ENCODE measurements at regions not wholly inside any gene's neighbourhood (a gene's known extent, or its start where the extent isn't known, plus 50 kb on each side); places are given as distances from the start of the nearest gene placed in this dataset.

DNA sequence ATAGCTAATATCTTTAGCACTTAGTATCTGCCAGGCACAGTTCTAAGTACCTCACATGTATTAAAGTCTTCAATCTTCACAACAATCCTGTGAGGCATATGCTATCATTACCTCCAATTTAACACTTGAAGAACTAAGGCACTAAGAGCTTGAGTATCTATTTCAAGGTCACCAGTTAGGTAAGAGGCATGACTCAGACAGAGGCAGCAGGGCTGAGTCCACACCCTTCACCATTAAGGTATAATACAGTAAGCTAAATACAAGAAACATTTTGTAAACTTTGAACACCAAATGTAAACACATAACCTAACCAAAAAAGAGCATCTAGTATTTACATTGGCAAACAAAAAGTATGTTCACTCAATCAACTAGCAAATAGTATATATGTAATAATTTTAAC is 1410.9 kb downstream of the PCDH18 start:
- no peaks in the 10 kb centered on the region for H3K27me3 ChIP-seq (ENCODE audit: control insufficient read depth, insufficient read depth, low read length)
- no peak overlapping the region for H3K27ac ChIP-seq (ENCODE audit: insufficient read depth, low read length, poor library complexity, severe bottlenecking)
- H3K4me1 Mint-ChIP-seq = no peaks in the 10 kb centered on the region
- ATAC-seq (ENCODE audit: low read depth in 2 of 2) (no peak), DNase-seq (no peak)
- no peak overlapping the region for H3K27ac Mint-ChIP-seq
- H3K4me1 ChIP-seq (ENCODE audit: control insufficient read depth, insufficient read depth, low read length, poor library complexity, severe bottlenecking) = no peaks in the 10 kb centered on the region
- H3K27me3 Mint-ChIP-seq = no peaks in the 10 kb centered on the region
- no peak overlapping the region for H3K4me3 ChIP-seq (ENCODE audit: low read depth, low read length)
- no peaks in the 10 kb centered on the region for H3K36me3 ChIP-seq (ENCODE audit: control insufficient read depth, insufficient read depth, low read length)
- peaks cover 0 to 2% of the 10 kb centered on the region in 2 experiments for H3K9me3 ChIP-seq (ENCODE audit: control insufficient read depth in 2 of 2, low read length in 2 of 2)
- peaks cover 0 to 18% (median 2%) of the 10 kb centered on the region in 7 donors for H3K9me3 Mint-ChIP-seq
- H3K4me3 Mint-ChIP-seq = no peak overlapping the region
- H3K36me3 Mint-ChIP-seq = no peaks in the 10 kb centered on the region

DNA sequence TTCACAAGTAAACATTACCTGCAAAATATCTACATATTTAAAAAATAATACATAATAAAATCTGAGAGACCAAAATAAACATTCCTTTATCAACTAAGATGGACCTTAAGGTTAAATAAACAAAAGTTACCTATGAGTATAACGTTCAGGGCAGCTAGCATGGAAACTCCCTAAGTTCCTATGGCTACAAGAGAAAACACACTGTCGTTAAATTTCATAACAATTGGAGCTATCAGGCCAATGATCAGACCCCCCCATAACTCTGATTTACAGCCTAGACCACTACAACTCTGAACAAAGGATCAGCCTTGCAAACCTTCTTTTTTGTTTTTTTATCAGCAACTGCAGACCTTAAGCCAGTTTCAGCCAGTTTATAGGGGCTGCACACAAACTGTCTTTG is 1418.4 kb downstream of the PCDH18 start:
- H3K36me3 Mint-ChIP-seq = no peaks in the 10 kb centered on the region
- H3K27ac Mint-ChIP-seq = no peak overlapping the region
- H3K27me3 ChIP-seq (ENCODE audit: control insufficient read depth, insufficient read depth, low read length) = no peaks in the 10 kb centered on the region
- no peaks in the 10 kb centered on the region for H3K36me3 ChIP-seq (ENCODE audit: control insufficient read depth, insufficient read depth, low read length)
- no peak overlapping the region for H3K4me3 Mint-ChIP-seq
- peaks cover 0 to 6% (median 3%) of the 10 kb centered on the region in 7 donors for H3K9me3 Mint-ChIP-seq
- no peak overlapping the region for H3K4me3 ChIP-seq (ENCODE audit: low read depth, low read length)
- no peak overlapping the region for H3K27ac ChIP-seq (ENCODE audit: insufficient read depth, low read length, poor library complexity, severe bottlenecking)
- no peaks in the 10 kb centered on the region for H3K27me3 Mint-ChIP-seq
- no peaks in the 10 kb centered on the region for H3K4me1 Mint-ChIP-seq
- ATAC-seq (ENCODE audit: low read depth in 2 of 2) (no peak), DNase-seq (no peak)
- no peaks in the 10 kb centered on the region for H3K4me1 ChIP-seq (ENCODE audit: control insufficient read depth, insufficient read depth, low read length, poor library complexity, severe bottlenecking)
- no peaks in the 10 kb centered on the region for H3K9me3 ChIP-seq (ENCODE audit: control insufficient read depth in 2 of 2, low read length in 2 of 2)

DNA sequence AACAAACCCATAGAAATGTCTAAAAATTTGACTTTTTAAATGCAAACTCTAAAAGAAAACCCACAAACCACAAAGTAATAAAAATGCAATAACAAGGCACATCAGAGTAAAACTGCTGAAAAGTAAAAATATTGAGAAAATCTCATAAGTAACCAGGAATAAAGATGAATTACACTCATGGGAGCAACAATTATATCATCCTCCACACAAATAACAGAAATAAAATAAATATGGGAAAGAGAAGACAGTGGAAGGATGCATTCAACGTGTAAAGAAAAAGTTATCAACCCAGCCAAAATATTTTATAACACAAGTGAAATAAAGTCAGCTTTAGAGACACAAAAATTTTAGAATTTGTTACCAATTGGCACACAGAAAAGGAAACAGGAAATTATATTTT is 1420.2 kb downstream of the PCDH18 start:
- no peak overlapping the region for H3K27ac ChIP-seq (ENCODE audit: insufficient read depth, low read length, poor library complexity, severe bottlenecking)
- no peaks in the 10 kb centered on the region for H3K27me3 Mint-ChIP-seq
- peaks cover 0 to 6% (median 3%) of the 10 kb centered on the region in 7 donors for H3K9me3 Mint-ChIP-seq

DNA sequence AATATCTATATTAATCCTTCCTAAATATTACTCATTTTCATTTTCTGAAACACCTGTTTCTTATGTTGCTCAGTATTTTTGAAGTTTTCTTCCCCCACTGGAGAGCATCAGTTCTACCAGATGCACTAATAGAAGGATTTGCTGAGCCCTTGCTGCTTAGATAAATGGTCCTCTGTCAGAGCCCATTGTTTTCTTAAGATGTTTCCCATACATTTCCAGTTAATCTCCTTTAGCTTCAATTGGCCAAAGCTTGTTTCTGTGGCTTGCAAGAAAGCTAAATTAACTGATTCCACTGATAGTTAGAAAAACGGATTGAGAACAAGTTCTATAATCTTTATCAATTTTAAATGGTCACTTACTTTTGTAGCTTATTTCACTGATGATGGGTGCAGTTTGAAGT is 1425.5 kb downstream of the PCDH18 start:
- ATAC-seq (ENCODE audit: low read depth in 2 of 2) (no peak), DNase-seq (no peak)
- no peak overlapping the region for H3K4me3 ChIP-seq (ENCODE audit: low read depth, low read length)
- no peak overlapping the region for H3K27ac ChIP-seq (ENCODE audit: insufficient read depth, low read length, poor library complexity, severe bottlenecking)
- H3K9me3 ChIP-seq (ENCODE audit: control insufficient read depth in 2 of 2, low read length in 2 of 2) = peaks cover 0 to 10% of the 10 kb centered on the region in 2 experiments
- Mint-ChIP-seq H3K9me3 (peaks cover 2 to 7% (median 3%) of the 10 kb centered on the region in 7 donors), H3K27me3 (no peaks in the 10 kb centered on the region), H3K36me3 (no peaks in the 10 kb centered on the region), H3K27ac (no peak overlapping the region), H3K4me3 (no peak overlapping the region), H3K4me1 (no peaks in the 10 kb centered on the region)
- H3K36me3 ChIP-seq (ENCODE audit: control insufficient read depth, insufficient read depth, low read length) = no peaks in the 10 kb centered on the region
- H3K4me1 ChIP-seq (ENCODE audit: control insufficient read depth, insufficient read depth, low read length, poor library complexity, severe bottlenecking) = no peaks in the 10 kb centered on the region
- H3K27me3 ChIP-seq (ENCODE audit: control insufficient read depth, insufficient read depth, low read length) = no peaks in the 10 kb centered on the region

More for the DNA sequence above, 1420.2 kb downstream of the PCDH18 start:
- no peaks in the 10 kb centered on the region for H3K36me3 Mint-ChIP-seq
- H3K27ac Mint-ChIP-seq = no peak overlapping the region
- no peak overlapping the region for H3K4me3 ChIP-seq (ENCODE audit: low read depth, low read length)
- H3K27me3 ChIP-seq (ENCODE audit: control insufficient read depth, insufficient read depth, low read length) = no peaks in the 10 kb centered on the region
- H3K9me3 ChIP-seq (ENCODE audit: control insufficient read depth in 2 of 2, low read length in 2 of 2) = no peaks in the 10 kb centered on the region
- no peaks in the 10 kb centered on the region for H3K4me1 ChIP-seq (ENCODE audit: control insufficient read depth, insufficient read depth, low read length, poor library complexity, severe bottlenecking)
- H3K4me3 Mint-ChIP-seq = no peak overlapping the region
- no peak for ATAC-seq (ENCODE audit: low read depth in 2 of 2)
- no peaks in the 10 kb centered on the region for H3K36me3 ChIP-seq (ENCODE audit: control insufficient read depth, insufficient read depth, low read length)
- H3K4me1 Mint-ChIP-seq = no peaks in the 10 kb centered on the region
- DNase-seq = no peak

DNA sequence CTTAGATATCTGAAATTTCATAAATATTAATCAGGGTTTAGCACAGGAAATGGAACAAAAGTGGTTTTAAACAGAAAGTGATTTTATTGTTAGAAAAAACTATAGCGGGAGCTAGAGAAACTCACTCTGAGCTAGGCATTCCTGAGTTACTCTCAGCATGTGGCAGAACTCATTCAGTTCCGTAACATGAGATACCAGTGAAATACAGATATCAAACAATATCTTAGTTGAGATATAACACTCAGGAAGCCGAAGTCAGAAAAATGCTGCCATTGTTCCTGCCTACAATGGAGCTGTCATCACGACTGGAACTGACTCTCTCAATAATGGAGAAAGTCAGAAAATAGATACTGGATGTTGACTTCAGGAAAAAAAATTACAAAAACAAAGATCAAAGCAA is 1428.7 kb downstream of the PCDH18 start:
- no peaks in the 10 kb centered on the region for H3K36me3 ChIP-seq (ENCODE audit: control insufficient read depth, insufficient read depth, low read length)
- Mint-ChIP-seq H3K27me3 (no peaks in the 10 kb centered on the region), H3K4me1 (no peaks in the 10 kb centered on the region), H3K27ac (no peak overlapping the region), H3K4me3 (no peak overlapping the region), H3K9me3 (peaks cover 3 to 9% (median 5%) of the 10 kb centered on the region in 7 donors), H3K36me3 (no peaks in the 10 kb centered on the region)
- H3K27me3 ChIP-seq (ENCODE audit: control insufficient read depth, insufficient read depth, low read length) = no peaks in the 10 kb centered on the region
- DNase-seq = no peak
- H3K27ac ChIP-seq (ENCODE audit: insufficient read depth, low read length, poor library complexity, severe bottlenecking) = no peak overlapping the region
- no peak for ATAC-seq (ENCODE audit: low read depth in 2 of 2)
- no peaks in the 10 kb centered on the region for H3K4me1 ChIP-seq (ENCODE audit: control insufficient read depth, insufficient read depth, low read length, poor library complexity, severe bottlenecking)
- H3K4me3 ChIP-seq (ENCODE audit: low read depth, low read length) = no peak overlapping the region
- H3K9me3 ChIP-seq (ENCODE audit: control insufficient read depth in 2 of 2, low read length in 2 of 2) = peaks cover 0 to 13% of the 10 kb centered on the region in 2 experiments

GRCh38 chr4:136097676-136098075 is 1434.6 kb downstream of the PCDH18 start:
- ATAC-seq (ENCODE audit: low read depth in 2 of 2) (no peak), DNase-seq (no peak)
- no peak overlapping the region for H3K27ac Mint-ChIP-seq
- H3K27me3 Mint-ChIP-seq = no peaks in the 10 kb centered on the region
- Histone ChIP-seq H3K4me1 (ENCODE audit: control insufficient read depth, insufficient read depth, low read length, poor library complexity, severe bottlenecking) (no peaks in the 10 kb centered on the region), H3K4me3 (ENCODE audit: low read depth, low read length) (no peak overlapping the region), H3K9me3 (ENCODE audit: control insufficient read depth in 2 of 2, low read length in 2 of 2) (peaks cover 0 to 3% of the 10 kb centered on the region in 2 experiments), H3K36me3 (ENCODE audit: control insufficient read depth, insufficient read depth, low read length) (no peaks in the 10 kb centered on the region), H3K27me3 (ENCODE audit: control insufficient read depth, insufficient read depth, low read length) (no peaks in the 10 kb centered on the region), H3K27ac (ENCODE audit: insufficient read depth, low read length, poor library complexity, severe bottlenecking) (no peak overlapping the region)
- H3K4me3 Mint-ChIP-seq = no peak overlapping the region
- H3K36me3 Mint-ChIP-seq = no peaks in the 10 kb centered on the region
- peaks cover 0 to 9% (median 4%) of the 10 kb centered on the region in 7 donors for H3K9me3 Mint-ChIP-seq
- H3K4me1 Mint-ChIP-seq = no peaks in the 10 kb centered on the region

DNA sequence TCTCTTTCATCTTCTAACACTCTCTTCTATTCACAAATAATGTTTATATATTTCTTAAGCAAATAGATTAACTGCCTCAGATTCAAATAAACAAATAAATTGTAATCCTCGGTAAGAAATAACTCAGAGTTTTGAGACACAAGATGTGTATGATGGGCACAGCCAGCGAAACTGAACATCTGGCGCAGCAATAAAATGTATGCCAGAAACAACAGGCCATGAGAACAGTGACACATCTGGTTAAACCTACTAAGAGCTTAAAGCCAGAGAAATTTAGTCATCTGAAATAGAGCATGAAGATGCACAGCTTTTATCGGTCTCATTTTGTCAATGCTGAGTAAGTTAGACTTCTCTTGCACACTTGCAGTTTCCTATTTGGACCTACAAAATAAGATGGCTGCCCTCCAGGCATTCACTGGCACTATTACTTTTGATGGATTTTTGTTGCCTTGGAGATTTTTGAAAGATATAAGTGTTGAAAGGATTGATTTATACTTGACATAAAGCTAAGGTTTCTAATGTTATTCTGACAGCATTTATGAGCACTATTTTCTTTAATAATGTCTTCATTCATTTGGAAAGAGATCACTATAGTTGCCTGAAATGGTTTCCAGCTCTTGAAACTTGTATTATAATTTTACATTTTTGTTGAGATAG is 1444.0 kb downstream of the PCDH18 start:
- no peak for DNase-seq
- Mint-ChIP-seq H3K4me1 (no peaks in the 10 kb centered on the region), H3K27ac (no peak overlapping the region), H3K36me3 (no peaks in the 10 kb centered on the region), H3K27me3 (no peaks in the 10 kb centered on the region), H3K9me3 (peaks cover 0 to 7% (median 3%) of the 10 kb centered on the region in 7 donors), H3K4me3 (no peak overlapping the region)
- ATAC-seq (ENCODE audit: low read depth in 2 of 2) = no peak
- Histone ChIP-seq H3K4me1 (ENCODE audit: control insufficient read depth, insufficient read depth, low read length, poor library complexity, severe bottlenecking) (no peaks in the 10 kb centered on the region), H3K27me3 (ENCODE audit: control insufficient read depth, insufficient read depth, low read length) (no peaks in the 10 kb centered on the region), H3K4me3 (ENCODE audit: low read depth, low read length) (no peak overlapping the region), H3K27ac (ENCODE audit: insufficient read depth, low read length, poor library complexity, severe bottlenecking) (no peak overlapping the region), H3K9me3 (ENCODE audit: control insufficient read depth in 2 of 2, low read length in 2 of 2) (no peaks in the 10 kb centered on the region), H3K36me3 (ENCODE audit: control insufficient read depth, insufficient read depth, low read length) (no peaks in the 10 kb centered on the region)

DNA sequence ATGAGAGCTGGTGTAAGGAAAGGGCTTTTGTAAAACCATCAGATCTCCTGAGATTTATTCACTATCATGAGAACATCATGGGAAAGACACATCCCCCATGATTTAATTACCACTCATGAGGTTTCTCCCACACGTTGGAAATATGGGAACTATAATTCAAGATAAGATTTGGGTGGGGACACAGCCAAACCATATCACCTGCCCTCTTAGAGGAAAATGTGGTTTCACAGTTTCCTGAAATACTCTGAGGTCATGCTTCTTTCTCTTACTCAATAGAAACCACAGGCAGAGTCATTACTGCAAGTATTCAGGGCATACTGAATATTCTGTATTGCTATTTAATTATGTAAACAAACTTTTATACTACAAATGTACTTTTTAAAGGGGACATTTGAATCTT is 1453.3 kb downstream of the PCDH18 start:
- H3K4me3 ChIP-seq (ENCODE audit: low read depth, low read length) = no peak overlapping the region
- no peaks in the 10 kb centered on the region for H3K4me1 ChIP-seq (ENCODE audit: control insufficient read depth, insufficient read depth, low read length, poor library complexity, severe bottlenecking)
- Mint-ChIP-seq H3K4me1 (peaks cover 0 to 2% (median 0%) of the 10 kb centered on the region in 4 donors), H3K9me3 (peaks cover 0 to 16% (median 5%) of the 10 kb centered on the region in 7 donors), H3K4me3 (no peak overlapping the region), H3K27ac (no peak overlapping the region), H3K27me3 (no peaks in the 10 kb centered on the region), H3K36me3 (no peaks in the 10 kb centered on the region)
- no peaks in the 10 kb centered on the region for H3K36me3 ChIP-seq (ENCODE audit: control insufficient read depth, insufficient read depth, low read length)
- no peaks in the 10 kb centered on the region for H3K9me3 ChIP-seq (ENCODE audit: control insufficient read depth in 2 of 2, low read length in 2 of 2)
- no peaks in the 10 kb centered on the region for H3K27me3 ChIP-seq (ENCODE audit: control insufficient read depth, insufficient read depth, low read length)
- ATAC-seq (ENCODE audit: low read depth in 2 of 2) (no peak), DNase-seq (no peak)
- H3K27ac ChIP-seq (ENCODE audit: insufficient read depth, low read length, poor library complexity, severe bottlenecking) = no peak overlapping the region

Measured in CD4-positive, CD25-positive, alpha-beta regulatory T cell (primary cell).